B cell (primary cell): ENCODE measurements at regions not wholly inside any gene's neighbourhood (a gene's known extent, or its start where the extent isn't known, plus 50 kb on each side); places are given as distances from the start of the nearest gene placed in this dataset.

Experiments used
- ATAC-seq: fragments of 200-7000 bp; cut with Tn5 transposase; one replicate; pipeline ENCODE4 v1.10.0; 2021; ENCODE audit warnings: low read depth, mild to moderate bottlenecking, moderate number of reproducible peaks, moderate library complexity
- CTCF ChIA-PET: fragments of 350-600 bp; sonication (Branson Sonifier 250); formaldehyde crosslinking; loops from one replicate; lab custom pipeline; 2021; ENCODE audit warnings: antibody characterized with exemption, inconsistent platforms; lab: Charles Lee
- POLR2A ChIA-PET: fragments of 350-600 bp; sonication (Branson Sonifier 250); formaldehyde crosslinking; loops from one replicate; lab custom pipeline; 2021; ENCODE audit warnings: antibody characterized with exemption; lab: Charles Lee
- DNase-seq: peaks from one replicate; pipeline ENCODE4 v3.0.0; 2013
- H2AFZ ChIP-seq: 2 replicates; pipeline ENCODE4 v1.6.1; 2012; ENCODE audit warnings: mild to moderate bottlenecking, low read depth, low read length; ENCODE audit not compliant: insufficient read depth, poor library complexity, severe bottlenecking
- H3K27ac ChIP-seq, 2 donors: 1 replicate in 1 of 2; 2 replicates in 1 of 2; pipeline ENCODE4 v1.5.1; 2012 to 2013; ENCODE audit warnings: low read length in 2 of 2, mild to moderate bottlenecking in 2 of 2, moderate library complexity in 1 of 2
- H3K27me3 ChIP-seq, 4 experiments: fragments of 200-600 bp in 1 of 4; sonication (generic) in 1 of 4; replicated peaks in 1 of 4; 1 replicate in 2 of 4; 2 replicates in 2 of 4; pipeline versions ENCODE4 v1.6.1 to v1.7.0; 2013 to 2016; ENCODE audit warnings: low read length in 3 of 4, mild to moderate bottlenecking in 2 of 4, mixed read lengths in 1 of 4, moderate library complexity in 1 of 4; ENCODE audit not compliant: insufficient read depth in 4 of 4, control insufficient read depth in 3 of 4; ENCODE audit errors: control extremely low read depth in 1 of 4
- H3K36me3 ChIP-seq, 2 experiments: replicated peaks in 1 of 2; 1 replicate in 1 of 2; 2 replicates in 1 of 2; pipeline versions ENCODE4 v1.6.1 to v1.7.1; 2013; ENCODE audit warnings: low read length in 1 of 2; ENCODE audit not compliant: insufficient read depth in 2 of 2, control insufficient read depth in 1 of 2; ENCODE audit errors: control extremely low read depth in 1 of 2, extremely low read depth in 1 of 2
- H3K4me1 ChIP-seq, 2 donors: fragments of 200-600 bp in 1 of 2; sonication (generic) in 1 of 2; 1 replicate in 1 of 2; 2 replicates in 1 of 2; pipeline versions ENCODE4 v1.5.1 to v1.6.1; 2013 to 2017; ENCODE audit warnings: low read length in 2 of 2; ENCODE audit not compliant: control insufficient read depth in 2 of 2, insufficient read depth in 2 of 2
- H3K4me2 ChIP-seq: replicated peaks from 2 replicates; pipeline ENCODE3; 2012; ENCODE audit warnings: mild to moderate bottlenecking, low read depth, low read length; ENCODE audit not compliant: poor library complexity, severe bottlenecking
- H3K4me3 ChIP-seq, 5 experiments: fragments of 200-600 bp in 1 of 5; sonication (generic) in 1 of 5; 1 replicate in 3 of 5; 2 replicates in 2 of 5; pipeline versions ENCODE4 v1.5.1 to v1.7.0; 2011 to 2016; ENCODE audit warnings: low read length in 4 of 5, mild to moderate bottlenecking in 4 of 5, low read depth in 2 of 5, control low read depth in 1 of 5, moderate library complexity in 1 of 5; ENCODE audit not compliant: insufficient read depth in 1 of 5; ENCODE audit errors: control extremely low read depth in 1 of 5, extremely low read depth in 1 of 5
- H3K79me2 ChIP-seq: fragments of 200-600 bp; sonication (generic); one replicate; pipeline ENCODE4 v1.6.0; 2016; ENCODE audit warnings: low read length; ENCODE audit not compliant: control insufficient read depth, insufficient read depth
- H3K9ac ChIP-seq: fragments of 200-600 bp; sonication (generic); 2 replicates; pipeline ENCODE4 v1.6.1; 2017; ENCODE audit warnings: mild to moderate bottlenecking, low read length, moderate library complexity
- H3K9me3 ChIP-seq, 3 donors: one replicate each; pipeline versions ENCODE4 v1.6.1 to v1.7.1; 2013; ENCODE audit warnings: low read length in 2 of 3; ENCODE audit not compliant: control insufficient read depth in 2 of 3, insufficient read depth in 1 of 3; ENCODE audit errors: control extremely low read depth in 1 of 3
- H4K20me1 ChIP-seq: 2 replicates; pipeline ENCODE4 v1.6.0; 2012; ENCODE audit warnings: mild to moderate bottlenecking, low read length; ENCODE audit not compliant: insufficient read depth, control insufficient read depth, poor library complexity, severe bottlenecking
- H3K27ac Mint-ChIP-seq: one replicate; pipeline ENCODE4 v1.8.0; 2021; ENCODE audit warnings: mixed read lengths
- H3K27me3 Mint-ChIP-seq: one replicate; pipeline ENCODE4 v1.8.0; 2021; ENCODE audit warnings: mixed read lengths
- H3K4me1 Mint-ChIP-seq: one replicate; pipeline ENCODE4 v1.8.0; 2021; ENCODE audit warnings: mixed read lengths
- H3K4me3 Mint-ChIP-seq: one replicate; pipeline ENCODE4 v1.8.0; 2021; ENCODE audit warnings: mixed read lengths
- H3K9me3 Mint-ChIP-seq: one replicate; pipeline ENCODE4 v1.8.0; 2022; ENCODE audit warnings: mixed read lengths; ENCODE audit not compliant: insufficient read depth
- CTCF ChIP-seq: fragments of 200-600 bp; IDR thresholded peaks from one replicate; pipeline ENCODE4 v1.8.0; 2022; ENCODE audit warnings: antibody characterized with exemption, mild to moderate bottlenecking
- EZH2 ChIP-seq: IDR thresholded peaks from 2 replicates; pipeline ENCODE4 v1.6.1; 2012; ENCODE audit warnings: borderline replicate concordance, low read depth, mild to moderate bottlenecking, moderate library complexity, low read length; ENCODE audit not compliant: insufficient read depth, poor library complexity, severe bottlenecking
- WGBS: methylation state at CpG from one replicate; pipeline ENCODE4 v1.1.5; 2013; ENCODE audit warnings: missing lambda C conversion rate; ENCODE audit not compliant: insufficient coverage; 5-methylcytosine and 5-hydroxymethylcytosine counted together
- intact Hi-C: fragments of 100-400 bp; cut with micrococcal nuclease; formaldehyde crosslinking; loops from one replicate; pipeline ENCODE4 v1.10.0; 2022

DNA sequence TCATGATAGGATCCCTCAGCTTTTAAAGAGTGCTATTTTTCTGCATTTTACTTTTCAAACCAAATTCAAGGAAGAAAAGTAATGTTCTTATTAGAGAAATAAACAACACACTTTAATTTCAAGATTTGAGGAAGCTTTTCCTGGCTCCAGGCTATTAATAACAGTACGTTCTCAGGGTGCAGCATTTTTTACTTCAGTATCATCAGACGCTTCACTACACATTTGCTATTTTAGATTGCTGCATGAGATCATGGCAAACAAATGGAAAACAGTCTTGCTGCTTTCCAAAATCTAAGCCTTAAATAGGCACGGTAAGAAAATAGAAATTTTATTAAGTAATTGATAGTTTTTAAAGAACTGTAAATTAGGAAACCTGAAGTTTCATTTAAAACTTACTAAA, 253.6 kb upstream of the EXOC2 start:
- Mint-ChIP-seq H3K27ac (no peak overlapping the region), H3K4me3 (no peak overlapping the region), H3K4me1 (no peaks in the 10 kb centered on the region), H3K27me3 (peaks cover 8% of the 10 kb centered on the region), H3K9me3 (peaks cover 4% of the 10 kb centered on the region)
- ATAC-seq (no peak), DNase-seq (no peak)
- no peak overlapping the region for H3K9ac ChIP-seq
- no peak overlapping the region for H3K4me3 ChIP-seq
- no peaks in the 10 kb centered on the region for H3K4me1 ChIP-seq
- WGBS: 88% methylated on average over 2 of the region's 3 CpGs
- no peaks in the 10 kb centered on the region for H3K27me3 ChIP-seq
- POLR2A ChIA-PET: no interaction called here
- H2AFZ ChIP-seq: no peak overlapping the region
- intact Hi-C loops: no loop called here
- CTCF ChIA-PET: no interaction called here
- peaks cover 0 to 12% (median 0%) of the 10 kb centered on the region in 3 donors for H3K9me3 ChIP-seq
- H3K27ac ChIP-seq: no peak overlapping the region
- no peaks in the 10 kb centered on the region for H4K20me1 ChIP-seq
- no peaks in the 10 kb centered on the region for H3K36me3 ChIP-seq
- no peak for TF ChIP-seq EZH2
- no peak for TF ChIP-seq CTCF
- no peak overlapping the region for H3K4me2 ChIP-seq
- H3K79me2 ChIP-seq: no peaks in the 10 kb centered on the region

- Mint-ChIP-seq H3K27me3 (peaks cover 29% of the 10 kb centered on the region), H3K9me3 (peaks cover 4% of the 10 kb centered on the region), H3K4me3 (no peak overlapping the region), H3K27ac (no peak overlapping the region), H3K4me1 (no peaks in the 10 kb centered on the region)
- no peaks in the 10 kb centered on the region for H3K36me3 ChIP-seq
- DNase-seq (no peak), ATAC-seq (no peak)
- ChIA-PET CTCF (no interaction called here), POLR2A (no interaction called here)
- no peaks in the 10 kb centered on the region for H3K79me2 ChIP-seq
- peaks cover 0 to 1% (median 0%) of the 10 kb centered on the region in 4 experiments for H3K27me3 ChIP-seq
- no peak overlapping the region for H3K4me3 ChIP-seq
- no peak for TF ChIP-seq EZH2
- no peak for TF ChIP-seq CTCF
- peaks cover 0 to 18% (median 0%) of the 10 kb centered on the region in 3 donors for H3K9me3 ChIP-seq
- H3K4me2 ChIP-seq: no peak overlapping the region
- H2AFZ ChIP-seq: no peak overlapping the region
- WGBS: 80% methylated on average over 7 of the region's 12 CpGs
- no peaks in the 10 kb centered on the region for H3K4me1 ChIP-seq
- no peaks in the 10 kb centered on the region for H4K20me1 ChIP-seq
- H3K27ac ChIP-seq: no peak overlapping the region
- intact Hi-C loops: no loop called here
- H3K9ac ChIP-seq: no peak overlapping the region
These were observed 246.8 kb upstream of the EXOC2 start for GRCh38 chr6:939526-940252.
